WTC11 (cell line): ENCODE measurements at regions not wholly inside any gene's neighbourhood (a gene's known extent, or its start where the extent isn't known, plus 50 kb on each side); places are given as distances from the start of the nearest gene placed in this dataset.

Source experiments
- ATAC-seq: fragments of 200-7000 bp; cut with Tn5 transposase; 2 replicates; pipeline ENCODE4 v1.10.0; 2021; ENCODE audit warnings: mild to moderate bottlenecking, moderate library complexity
- CTCF ChIA-PET: fragments of 300-600 bp; sonication (Branson Sonifier 250); formaldehyde crosslinking; loops from one replicate; lab custom pipeline; 2021; ENCODE audit warnings: antibody characterized with exemption; lab: Charles Lee
- POLR2A ChIA-PET: fragments of 350-600 bp; sonication (Branson Sonifier 250); formaldehyde crosslinking; loops from one replicate; lab custom pipeline; 2021; ENCODE audit warnings: antibody characterized with exemption; lab: Charles Lee
- DNase-seq: peaks from one replicate; pipeline ENCODE4 v3.0.0; 2021; ENCODE audit warnings: low spot score
- H3K27ac Mint-ChIP-seq: 2 replicates; pipeline ENCODE4 v1.8.0; 2021; ENCODE audit warnings: mixed read lengths
- H3K27me3 Mint-ChIP-seq: 2 replicates; pipeline ENCODE4 v1.8.0; 2021; ENCODE audit warnings: low read depth, mild to moderate bottlenecking, moderate library complexity, mixed read lengths
- H3K36me3 Mint-ChIP-seq: 2 replicates; pipeline ENCODE4 v1.8.0; 2021; ENCODE audit warnings: mixed read lengths
- H3K4me1 Mint-ChIP-seq: 2 replicates; pipeline ENCODE4 v1.8.0; 2022; ENCODE audit warnings: mixed read lengths
- H3K4me3 Mint-ChIP-seq: 2 replicates; pipeline ENCODE4 v1.8.0; 2021; ENCODE audit warnings: mild to moderate bottlenecking, moderate library complexity, mixed read lengths
- H3K9me3 Mint-ChIP-seq: 2 replicates; pipeline ENCODE4 v1.8.0; 2021; ENCODE audit warnings: mixed read lengths
- ETV6 ChIP-seq: sonication (generic); formaldehyde crosslinking; IDR thresholded peaks from 2 replicates; pipeline ENCODE4 v1.8.1; 2022; ENCODE audit warnings: mild to moderate bottlenecking, missing genetic modification reagents
- JAZF1 ChIP-seq: fragments of 250-450 bp; sonication (Bioruptor Pico); IDR thresholded peaks from 2 replicates; pipeline ENCODE4 v1.9.0; 2021; ENCODE audit warnings: moderate library complexity, mild to moderate bottlenecking, inconsistent platforms
- KAT7 ChIP-seq: sonication (generic); formaldehyde crosslinking; IDR thresholded peaks from 2 replicates; pipeline ENCODE4 v1.8.1; 2023; ENCODE audit warnings: missing genetic modification reagents, mild to moderate bottlenecking, borderline replicate concordance
- MXD4 ChIP-seq: fragments of 250-450 bp; sonication (Bioruptor Pico); IDR thresholded peaks from 2 replicates; pipeline ENCODE4 v1.8.0; 2021; ENCODE audit warnings: mild to moderate bottlenecking, moderate library complexity, borderline replicate concordance
- NR1H2 ChIP-seq: sonication (generic); formaldehyde crosslinking; IDR thresholded peaks from 2 replicates; pipeline ENCODE4 v1.9.0; 2021; ENCODE audit warnings: mild to moderate bottlenecking, moderate library complexity, missing genetic modification reagents
- TEAD4 ChIP-seq: sonication (generic); formaldehyde crosslinking; IDR thresholded peaks from 2 replicates; pipeline ENCODE4 v1.8.0; 2022; ENCODE audit warnings: mild to moderate bottlenecking, missing genetic modification reagents
- TP53 ChIP-seq: sonication (generic); formaldehyde crosslinking; IDR thresholded peaks from 2 replicates; pipeline ENCODE4 v1.8.1; 2023; ENCODE audit warnings: mild to moderate bottlenecking, missing genetic modification reagents
- ZNF423 ChIP-seq: fragments of 250-450 bp; sonication (Bioruptor Pico); IDR thresholded peaks from 2 replicates; pipeline ENCODE4 v2.1.2; 2022; ENCODE audit warnings: mild to moderate bottlenecking, moderate library complexity
- TF ChIP-seq, protein P1 (sequence below): sonication (generic); formaldehyde crosslinking; IDR thresholded peaks from 2 replicates; pipeline ENCODE4 v1.8.0; 2023; ENCODE audit warnings: missing genetic modification reagents, mild to moderate bottlenecking, borderline replicate concordance
- TF ChIP-seq, protein P2 (sequence below): sonication (generic); formaldehyde crosslinking; IDR thresholded peaks from 2 replicates; pipeline ENCODE4 v1.8.0; 2022; ENCODE audit warnings: mild to moderate bottlenecking, missing genetic modification reagents
- TF ChIP-seq, protein P3 (sequence below): sonication (generic); formaldehyde crosslinking; IDR thresholded peaks from 2 replicates; pipeline ENCODE4 v1.8.0; 2022; ENCODE audit warnings: mild to moderate bottlenecking, missing genetic modification reagents
- TF ChIP-seq, protein P4 (sequence below): sonication (generic); formaldehyde crosslinking; conservative IDR thresholded peaks from 2 replicates; pipeline ENCODE4 v1.8.1; 2022; ENCODE audit warnings: mild to moderate bottlenecking, missing genetic modification reagents
- TF ChIP-seq, protein P5 (sequence below): sonication (generic); formaldehyde crosslinking; IDR thresholded peaks from 2 replicates; pipeline ENCODE4 v1.8.1; 2022; ENCODE audit warnings: mild to moderate bottlenecking, moderate library complexity, missing genetic modification reagents
- TF ChIP-seq, protein P6 (sequence below): sonication (generic); formaldehyde crosslinking; IDR thresholded peaks from 2 replicates; pipeline ENCODE4 v1.8.0; 2023; ENCODE audit warnings: mild to moderate bottlenecking, missing genetic modification reagents

DNA sequence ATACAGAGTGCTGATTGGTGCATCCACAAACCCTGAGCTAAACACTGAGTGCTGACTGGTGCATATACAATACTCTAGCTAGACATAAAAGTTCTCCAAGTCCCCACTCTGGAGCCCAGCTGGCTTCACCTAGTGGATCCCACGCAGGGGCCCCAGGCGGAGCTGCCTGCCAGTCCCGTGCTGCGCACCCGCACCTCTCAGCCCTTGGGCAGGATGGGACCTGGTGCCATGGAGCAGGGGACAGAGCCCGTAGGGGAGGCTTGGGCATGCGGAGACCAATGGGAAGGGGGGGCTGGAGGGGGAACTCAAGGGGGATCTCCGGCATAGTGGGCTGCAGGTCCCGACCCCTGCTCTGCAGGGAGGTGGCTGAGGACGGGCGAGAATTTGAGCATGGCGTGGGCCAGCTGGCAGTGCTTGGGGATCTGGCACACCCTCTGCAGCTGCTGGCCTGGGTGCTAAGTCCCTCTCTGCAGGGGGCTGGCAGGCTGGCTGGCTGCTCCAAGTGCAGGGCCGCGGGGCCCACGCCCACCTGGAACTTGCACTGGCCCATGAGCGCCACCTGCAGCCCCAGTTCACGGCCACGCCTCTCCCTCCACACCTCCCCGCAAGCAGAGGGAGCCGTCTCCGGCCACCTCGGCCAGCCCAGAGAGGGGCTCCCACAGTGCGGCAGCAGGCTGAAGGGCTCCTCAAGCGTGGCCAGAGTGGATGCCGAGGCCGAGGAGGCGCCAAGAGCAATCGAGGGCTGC lies 104.9 kb downstream of the NTMT2 start (continued):
- TF ChIP-seq, protein P1, sequence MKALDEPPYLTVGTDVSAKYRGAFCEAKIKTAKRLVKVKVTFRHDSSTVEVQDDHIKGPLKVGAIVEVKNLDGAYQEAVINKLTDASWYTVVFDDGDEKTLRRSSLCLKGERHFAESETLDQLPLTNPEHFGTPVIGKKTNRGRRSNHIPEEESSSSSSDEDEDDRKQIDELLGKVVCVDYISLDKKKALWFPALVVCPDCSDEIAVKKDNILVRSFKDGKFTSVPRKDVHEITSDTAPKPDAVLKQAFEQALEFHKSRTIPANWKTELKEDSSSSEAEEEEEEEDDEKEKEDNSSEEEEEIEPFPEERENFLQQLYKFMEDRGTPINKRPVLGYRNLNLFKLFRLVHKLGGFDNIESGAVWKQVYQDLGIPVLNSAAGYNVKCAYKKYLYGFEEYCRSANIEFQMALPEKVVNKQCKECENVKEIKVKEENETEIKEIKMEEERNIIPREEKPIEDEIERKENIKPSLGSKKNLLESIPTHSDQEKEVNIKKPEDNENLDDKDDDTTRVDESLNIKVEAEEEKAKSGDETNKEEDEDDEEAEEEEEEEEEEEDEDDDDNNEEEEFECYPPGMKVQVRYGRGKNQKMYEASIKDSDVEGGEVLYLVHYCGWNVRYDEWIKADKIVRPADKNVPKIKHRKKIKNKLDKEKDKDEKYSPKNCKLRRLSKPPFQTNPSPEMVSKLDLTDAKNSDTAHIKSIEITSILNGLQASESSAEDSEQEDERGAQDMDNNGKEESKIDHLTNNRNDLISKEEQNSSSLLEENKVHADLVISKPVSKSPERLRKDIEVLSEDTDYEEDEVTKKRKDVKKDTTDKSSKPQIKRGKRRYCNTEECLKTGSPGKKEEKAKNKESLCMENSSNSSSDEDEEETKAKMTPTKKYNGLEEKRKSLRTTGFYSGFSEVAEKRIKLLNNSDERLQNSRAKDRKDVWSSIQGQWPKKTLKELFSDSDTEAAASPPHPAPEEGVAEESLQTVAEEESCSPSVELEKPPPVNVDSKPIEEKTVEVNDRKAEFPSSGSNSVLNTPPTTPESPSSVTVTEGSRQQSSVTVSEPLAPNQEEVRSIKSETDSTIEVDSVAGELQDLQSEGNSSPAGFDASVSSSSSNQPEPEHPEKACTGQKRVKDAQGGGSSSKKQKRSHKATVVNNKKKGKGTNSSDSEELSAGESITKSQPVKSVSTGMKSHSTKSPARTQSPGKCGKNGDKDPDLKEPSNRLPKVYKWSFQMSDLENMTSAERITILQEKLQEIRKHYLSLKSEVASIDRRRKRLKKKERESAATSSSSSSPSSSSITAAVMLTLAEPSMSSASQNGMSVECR (CRISPR knock-in tag) = no peak
- TF ChIP-seq, protein P2, sequence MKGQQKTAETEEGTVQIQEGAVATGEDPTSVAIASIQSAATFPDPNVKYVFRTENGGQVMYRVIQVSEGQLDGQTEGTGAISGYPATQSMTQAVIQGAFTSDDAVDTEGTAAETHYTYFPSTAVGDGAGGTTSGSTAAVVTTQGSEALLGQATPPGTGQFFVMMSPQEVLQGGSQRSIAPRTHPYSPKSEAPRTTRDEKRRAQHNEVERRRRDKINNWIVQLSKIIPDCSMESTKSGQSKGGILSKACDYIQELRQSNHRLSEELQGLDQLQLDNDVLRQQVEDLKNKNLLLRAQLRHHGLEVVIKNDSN (CRISPR knock-in tag) = no peak
- TF ChIP-seq MXD4 (CRISPR knock-in tag) (no peak), TEAD4 (no peak), ETV6 (CRISPR knock-in tag) (no peak), NR1H2 (no peak)
- TF ChIP-seq, protein P3, sequence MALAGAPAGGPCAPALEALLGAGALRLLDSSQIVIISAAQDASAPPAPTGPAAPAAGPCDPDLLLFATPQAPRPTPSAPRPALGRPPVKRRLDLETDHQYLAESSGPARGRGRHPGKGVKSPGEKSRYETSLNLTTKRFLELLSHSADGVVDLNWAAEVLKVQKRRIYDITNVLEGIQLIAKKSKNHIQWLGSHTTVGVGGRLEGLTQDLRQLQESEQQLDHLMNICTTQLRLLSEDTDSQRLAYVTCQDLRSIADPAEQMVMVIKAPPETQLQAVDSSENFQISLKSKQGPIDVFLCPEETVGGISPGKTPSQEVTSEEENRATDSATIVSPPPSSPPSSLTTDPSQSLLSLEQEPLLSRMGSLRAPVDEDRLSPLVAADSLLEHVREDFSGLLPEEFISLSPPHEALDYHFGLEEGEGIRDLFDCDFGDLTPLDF (CRISPR knock-in tag) = no peak

DNA sequence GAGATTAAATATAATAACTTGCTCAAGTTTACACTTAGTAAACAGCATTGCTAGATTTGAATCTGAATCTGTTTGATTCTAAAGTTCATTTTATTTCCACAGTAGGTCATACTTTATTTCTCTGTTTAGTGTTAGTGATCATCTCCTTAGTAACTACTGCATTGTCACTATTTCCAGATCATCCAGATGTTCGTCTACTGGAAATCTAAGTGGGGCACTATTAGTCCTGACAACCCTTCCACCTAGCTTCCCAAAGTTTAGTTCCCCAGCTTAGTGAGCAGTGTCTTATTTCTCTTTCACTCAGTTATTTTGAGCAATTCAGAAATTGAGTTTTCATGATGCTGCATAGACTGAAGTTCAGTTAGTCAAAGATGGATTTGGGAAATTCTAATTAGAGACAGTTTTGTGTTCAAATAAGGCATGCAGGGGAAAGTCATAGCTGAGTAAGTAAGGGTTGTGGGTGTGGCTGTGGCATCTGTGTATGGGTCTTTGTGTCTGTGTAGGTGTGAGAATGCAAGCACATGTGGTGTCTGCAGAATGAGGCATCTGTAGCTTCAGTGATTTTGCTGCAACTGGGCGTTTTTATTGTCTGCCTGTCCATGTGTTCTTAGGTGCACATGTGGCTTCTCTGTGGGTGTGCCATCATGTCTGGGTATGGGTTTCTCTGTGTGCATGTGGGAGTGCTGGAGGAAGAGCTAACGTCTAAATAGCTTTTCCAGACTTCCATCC lies 107.3 kb downstream of the NTMT2 start:
- ATAC-seq = no peak
- TF ChIP-seq, protein P4, sequence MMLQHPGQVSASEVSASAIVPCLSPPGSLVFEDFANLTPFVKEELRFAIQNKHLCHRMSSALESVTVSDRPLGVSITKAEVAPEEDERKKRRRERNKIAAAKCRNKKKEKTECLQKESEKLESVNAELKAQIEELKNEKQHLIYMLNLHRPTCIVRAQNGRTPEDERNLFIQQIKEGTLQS (CRISPR knock-in tag) = no peak
- TF ChIP-seq, protein P5, sequence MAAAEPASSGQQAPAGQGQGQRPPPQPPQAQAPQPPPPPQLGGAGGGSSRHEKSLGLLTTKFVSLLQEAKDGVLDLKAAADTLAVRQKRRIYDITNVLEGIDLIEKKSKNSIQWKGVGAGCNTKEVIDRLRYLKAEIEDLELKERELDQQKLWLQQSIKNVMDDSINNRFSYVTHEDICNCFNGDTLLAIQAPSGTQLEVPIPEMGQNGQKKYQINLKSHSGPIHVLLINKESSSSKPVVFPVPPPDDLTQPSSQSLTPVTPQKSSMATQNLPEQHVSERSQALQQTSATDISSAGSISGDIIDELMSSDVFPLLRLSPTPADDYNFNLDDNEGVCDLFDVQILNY (CRISPR knock-in tag) = no peak
- TF ChIP-seq, protein P6, sequence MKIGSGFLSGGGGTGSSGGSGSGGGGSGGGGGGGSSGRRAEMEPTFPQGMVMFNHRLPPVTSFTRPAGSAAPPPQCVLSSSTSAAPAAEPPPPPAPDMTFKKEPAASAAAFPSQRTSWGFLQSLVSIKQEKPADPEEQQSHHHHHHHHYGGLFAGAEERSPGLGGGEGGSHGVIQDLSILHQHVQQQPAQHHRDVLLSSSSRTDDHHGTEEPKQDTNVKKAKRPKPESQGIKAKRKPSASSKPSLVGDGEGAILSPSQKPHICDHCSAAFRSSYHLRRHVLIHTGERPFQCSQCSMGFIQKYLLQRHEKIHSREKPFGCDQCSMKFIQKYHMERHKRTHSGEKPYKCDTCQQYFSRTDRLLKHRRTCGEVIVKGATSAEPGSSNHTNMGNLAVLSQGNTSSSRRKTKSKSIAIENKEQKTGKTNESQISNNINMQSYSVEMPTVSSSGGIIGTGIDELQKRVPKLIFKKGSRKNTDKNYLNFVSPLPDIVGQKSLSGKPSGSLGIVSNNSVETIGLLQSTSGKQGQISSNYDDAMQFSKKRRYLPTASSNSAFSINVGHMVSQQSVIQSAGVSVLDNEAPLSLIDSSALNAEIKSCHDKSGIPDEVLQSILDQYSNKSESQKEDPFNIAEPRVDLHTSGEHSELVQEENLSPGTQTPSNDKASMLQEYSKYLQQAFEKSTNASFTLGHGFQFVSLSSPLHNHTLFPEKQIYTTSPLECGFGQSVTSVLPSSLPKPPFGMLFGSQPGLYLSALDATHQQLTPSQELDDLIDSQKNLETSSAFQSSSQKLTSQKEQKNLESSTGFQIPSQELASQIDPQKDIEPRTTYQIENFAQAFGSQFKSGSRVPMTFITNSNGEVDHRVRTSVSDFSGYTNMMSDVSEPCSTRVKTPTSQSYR (CRISPR knock-in tag) = no peak
- TF ChIP-seq ZNF423 (CRISPR knock-in tag) (no peak), TP53 (CRISPR knock-in tag) (no peak), KAT7 (CRISPR knock-in tag) (no peak), JAZF1 (no peak)
- ChIA-PET CTCF (no interaction called here), POLR2A (no interaction called here)
- DNase-seq = no peak
- peaks cover 34% of the 10 kb centered on the region for H3K36me3 Mint-ChIP-seq
- H3K9me3 Mint-ChIP-seq = peaks cover 55% of the 10 kb centered on the region
- no peak overlapping the region for H3K27ac Mint-ChIP-seq
- H3K27me3 Mint-ChIP-seq = peaks cover 8% of the 10 kb centered on the region
- H3K4me1 Mint-ChIP-seq = no peaks in the 10 kb centered on the region
- H3K4me3 Mint-ChIP-seq = no peak overlapping the region
